ENCODE measurements at regions not wholly inside any gene's neighbourhood (a gene's known extent, or its start where the extent isn't known, plus 50 kb on each side); places are given as distances from the start of the nearest gene placed in this dataset.

DNA sequence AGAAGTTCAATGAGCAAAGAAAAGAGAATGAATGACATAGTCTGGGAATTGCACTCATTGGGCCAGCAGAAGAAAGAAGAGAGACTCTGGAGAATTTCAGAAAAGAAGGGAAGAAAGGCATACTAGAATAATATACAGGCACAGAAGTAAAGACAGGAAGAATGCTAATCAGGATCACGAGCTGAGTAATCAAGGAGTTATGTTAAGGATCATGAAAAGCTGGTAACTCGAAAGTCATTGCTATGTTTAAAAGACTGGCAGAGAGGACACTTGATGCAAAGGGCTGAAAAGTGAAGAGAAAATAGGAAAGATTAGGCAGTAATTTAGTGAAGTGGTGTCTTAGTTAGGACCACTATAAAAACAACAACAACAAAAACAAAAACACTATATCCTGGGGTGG lies 284.1 kb downstream of the ZBBX start:
- no peak overlapping the region for H3K4me3 Mint-ChIP-seq
- no peak overlapping the region for H3K27ac Mint-ChIP-seq
- intact Hi-C loops (cut with micrococcal nuclease), result no loop called here
- no peak for DNase-seq
- ChIA-PET CTCF (no interaction called here), POLR2A (no interaction called here)
- H3K9me3 Mint-ChIP-seq, result peaks cover 2% of the 10 kb centered on the region
- no peaks in the 10 kb centered on the region for H3K36me3 Mint-ChIP-seq
- H3K27me3 Mint-ChIP-seq, result no peaks in the 10 kb centered on the region
- no peaks in the 10 kb centered on the region for H3K4me1 Mint-ChIP-seq (ENCODE audit: low read depth)

DNA sequence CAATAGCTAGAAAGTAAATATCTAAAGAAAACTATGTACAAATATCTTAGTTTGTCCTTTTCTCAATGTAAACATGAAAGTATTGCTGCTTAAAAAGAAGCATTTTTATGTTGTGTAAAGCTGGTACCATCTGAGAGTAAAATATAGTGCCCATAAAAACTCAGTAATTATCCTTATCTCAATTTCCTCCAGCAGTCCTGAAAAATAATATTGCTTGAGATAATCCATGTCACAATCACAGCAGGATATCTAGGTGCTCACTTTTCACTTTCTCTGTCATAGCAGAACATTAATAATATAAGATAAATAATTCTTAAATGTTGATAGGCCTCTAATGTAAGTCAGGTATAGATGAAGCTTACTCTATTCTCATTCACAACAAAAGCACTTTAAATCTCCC lies 285.5 kb downstream of the ZBBX start:
- Mint-ChIP-seq H3K27me3 (no peaks in the 10 kb centered on the region), H3K36me3 (no peaks in the 10 kb centered on the region), H3K27ac (no peak overlapping the region), H3K4me1 (ENCODE audit: low read depth) (no peaks in the 10 kb centered on the region), H3K4me3 (no peak overlapping the region), H3K9me3 (peaks cover 2% of the 10 kb centered on the region)
- intact Hi-C loops (cut with micrococcal nuclease), result no loop called here
- DNase-seq, result no peak
- ChIA-PET CTCF (no interaction called here), POLR2A (no interaction called here)

DNA sequence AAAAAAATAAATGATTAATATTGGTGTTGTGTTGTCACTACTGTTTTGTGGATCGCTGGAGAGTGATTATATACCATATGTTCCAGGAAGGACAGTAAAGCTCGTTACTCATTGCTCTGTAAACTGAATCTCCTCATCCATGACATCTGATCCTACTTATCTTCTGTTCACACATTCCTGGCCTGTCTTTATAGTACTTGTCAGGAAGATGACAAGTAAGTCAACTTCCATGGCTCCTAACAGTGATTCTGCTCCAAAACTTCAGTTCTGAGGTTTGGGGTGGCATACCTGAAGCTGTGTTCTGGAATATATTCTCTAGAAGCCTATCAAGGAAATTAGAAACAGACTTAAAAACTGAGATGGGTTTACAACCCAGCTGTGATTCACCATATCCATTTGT lies 288.9 kb downstream of the ZBBX start:
- H3K4me1 Mint-ChIP-seq (ENCODE audit: low read depth), result no peaks in the 10 kb centered on the region
- H3K27me3 Mint-ChIP-seq, result no peaks in the 10 kb centered on the region
- no peaks in the 10 kb centered on the region for H3K9me3 Mint-ChIP-seq
- H3K4me3 Mint-ChIP-seq, result no peak overlapping the region
- no peak for DNase-seq
- ChIA-PET POLR2A (no interaction called here), CTCF (interaction anchor here (0.6 kb wide), 1 partner anchor 797 kb away, joined by 7 read pairs; no protein-coding TSS in a partner anchor)
- H3K36me3 Mint-ChIP-seq, result no peaks in the 10 kb centered on the region
- no peak overlapping the region for H3K27ac Mint-ChIP-seq
- intact Hi-C loops (cut with micrococcal nuclease), result no loop called here

DNA sequence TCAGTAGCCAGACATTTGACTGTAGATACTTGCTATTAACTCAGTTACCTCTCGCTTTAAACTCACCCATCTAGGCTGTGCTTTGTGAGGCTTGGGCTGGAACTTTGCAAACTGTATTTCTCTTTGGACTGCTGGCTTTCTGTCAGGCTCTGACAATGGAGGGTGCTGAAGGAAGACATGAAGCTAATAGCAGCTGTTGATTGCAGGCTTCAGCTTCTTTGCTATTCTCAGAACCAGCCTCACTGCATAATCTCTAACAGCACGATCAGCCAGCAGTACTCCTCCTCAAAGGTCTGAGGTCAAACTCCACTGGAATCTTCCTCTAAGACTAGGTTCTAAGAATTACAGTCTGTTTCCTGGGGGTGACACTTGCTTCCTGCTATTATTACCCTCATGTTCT lies 295.6 kb downstream of the ZBBX start:
- DNase-seq, result no peak
- Mint-ChIP-seq H3K36me3 (no peaks in the 10 kb centered on the region), H3K9me3 (no peaks in the 10 kb centered on the region), H3K27me3 (no peaks in the 10 kb centered on the region), H3K4me3 (no peak overlapping the region), H3K27ac (no peak overlapping the region), H3K4me1 (ENCODE audit: low read depth) (no peaks in the 10 kb centered on the region)
- ChIA-PET POLR2A (no interaction called here), CTCF (no interaction called here)
- intact Hi-C loops (cut with micrococcal nuclease), result no loop called here

DNA sequence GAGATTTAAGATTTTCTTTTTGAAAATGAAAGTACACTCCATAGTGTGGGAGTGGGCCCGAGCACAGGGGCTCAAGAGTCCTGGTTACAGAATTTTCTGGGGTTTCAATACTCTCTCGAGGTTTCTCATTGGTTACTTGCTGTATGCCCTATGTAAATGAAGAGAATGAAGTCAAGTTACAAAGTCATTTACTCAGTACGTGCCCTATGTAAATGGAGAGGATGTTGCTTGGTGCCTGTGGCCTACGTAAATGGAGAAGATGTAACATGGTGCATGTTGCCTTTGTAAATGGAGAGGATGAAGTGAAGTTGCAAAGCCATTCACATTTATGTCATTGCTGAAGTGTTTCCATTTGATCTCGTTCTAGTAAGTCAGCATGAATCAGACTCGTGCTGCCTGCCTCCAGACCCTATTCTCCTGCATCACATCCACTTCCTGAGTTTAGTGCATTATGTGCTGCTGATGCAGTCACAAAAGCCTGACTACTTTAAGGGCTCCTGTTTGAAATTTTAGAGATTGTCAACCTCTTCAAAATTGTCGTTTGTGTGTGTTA lies 302.0 kb downstream of the ZBBX start:
- CTCF ChIA-PET, result no interaction called here
- Mint-ChIP-seq H3K4me3 (no peak overlapping the region), H3K9me3 (no peaks in the 10 kb centered on the region), H3K36me3 (no peaks in the 10 kb centered on the region), H3K27me3 (no peaks in the 10 kb centered on the region), H3K27ac (no peak overlapping the region), H3K4me1 (ENCODE audit: low read depth) (no peaks in the 10 kb centered on the region)
- intact Hi-C loops (cut with micrococcal nuclease), result no loop called here
- POLR2A ChIA-PET, result no interaction called here
- DNase-seq, result no peak

DNA sequence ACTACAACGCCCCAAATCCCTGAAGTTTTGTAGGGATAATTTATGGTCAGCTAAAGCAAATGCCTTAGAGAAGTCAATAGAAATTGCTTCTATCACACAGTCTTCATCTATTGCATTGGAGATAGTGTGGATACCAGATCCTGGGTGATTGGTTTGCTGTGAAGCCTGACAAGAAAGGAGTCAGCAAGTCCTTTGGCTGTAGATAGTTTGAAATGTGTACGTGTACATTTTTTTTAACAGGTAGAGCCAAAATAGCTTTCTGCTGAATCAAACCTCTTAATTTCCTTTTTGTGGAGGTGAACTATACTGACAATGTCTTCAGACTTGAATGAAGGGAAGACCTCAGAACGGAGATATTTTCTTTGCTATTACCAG lies 312.3 kb downstream of the ZBBX start:
- ChIA-PET POLR2A (no interaction called here), CTCF (no interaction called here)
- no peaks in the 10 kb centered on the region for H3K4me1 Mint-ChIP-seq (ENCODE audit: low read depth)
- DNase-seq, result no peak
- H3K36me3 Mint-ChIP-seq, result no peaks in the 10 kb centered on the region
- H3K27ac Mint-ChIP-seq, result no peak overlapping the region
- no peak overlapping the region for H3K4me3 Mint-ChIP-seq
- H3K27me3 Mint-ChIP-seq, result no peaks in the 10 kb centered on the region
- H3K9me3 Mint-ChIP-seq, result peaks cover 12% of the 10 kb centered on the region
- intact Hi-C loops (cut with micrococcal nuclease), result no loop called here

DNA sequence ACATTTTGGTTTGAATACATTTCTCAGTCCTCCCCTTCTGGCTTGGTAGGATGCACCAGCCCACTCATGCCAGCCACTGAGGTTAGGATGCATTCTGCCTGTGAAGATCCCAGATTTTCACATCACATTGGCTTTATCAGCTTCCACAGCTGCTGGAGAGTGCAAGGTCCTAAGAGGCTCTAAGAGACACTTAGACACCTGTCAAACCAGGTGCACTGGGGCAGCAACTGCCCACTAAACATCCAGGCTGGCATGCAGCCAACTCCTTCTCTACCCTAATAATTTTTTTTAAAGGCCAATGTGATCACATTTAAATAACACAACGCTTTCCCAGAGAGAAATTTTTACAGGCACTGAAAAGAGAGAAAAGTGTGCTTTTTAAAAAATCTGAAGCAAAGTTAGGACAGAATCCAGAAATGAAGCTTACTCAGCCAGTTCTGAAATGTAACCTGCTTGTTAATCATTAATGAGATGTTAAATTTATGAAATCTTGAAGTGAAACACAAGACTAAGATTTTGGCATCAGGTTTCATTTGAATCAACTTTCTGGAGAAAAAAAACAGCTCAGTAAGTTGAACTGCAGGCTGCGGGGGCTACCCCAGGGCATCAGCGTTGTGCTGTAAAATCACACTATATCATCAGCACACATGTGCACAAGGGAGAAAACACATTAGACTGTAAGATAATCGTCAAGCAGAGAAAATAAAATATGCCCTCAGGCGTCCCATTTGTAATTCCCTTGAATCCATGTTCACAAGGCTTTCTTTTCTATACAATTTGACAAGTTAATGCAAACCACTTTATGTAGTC lies 312.9 kb downstream of the ZBBX start:
- POLR2A ChIA-PET, result no interaction called here
- intact Hi-C loops (cut with micrococcal nuclease), result no loop called here

DNA sequence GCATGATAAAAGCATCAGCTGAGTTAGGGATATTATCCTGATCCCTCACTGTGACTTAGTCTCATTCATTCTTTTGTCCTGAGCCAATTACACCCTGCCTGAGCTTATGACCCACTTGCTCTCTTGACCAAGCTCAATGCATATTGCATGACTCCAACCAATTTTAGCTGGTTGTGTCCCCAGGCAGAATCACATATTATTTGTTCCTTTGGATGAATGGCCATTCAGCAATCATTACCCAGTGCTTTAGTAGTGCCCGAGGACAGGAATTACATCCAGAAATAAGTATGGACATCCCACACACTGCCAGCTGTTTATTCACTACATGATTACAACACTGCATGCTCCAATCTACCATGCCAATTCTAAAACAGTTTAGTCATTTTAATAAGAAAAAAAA lies 322.5 kb downstream of the ZBBX start:
- intact Hi-C loops (cut with micrococcal nuclease), result no loop called here
- ChIA-PET POLR2A (no interaction called here), CTCF (no interaction called here)
- peaks cover 21% of the 10 kb centered on the region for H3K9me3 Mint-ChIP-seq
- no peak overlapping the region for H3K27ac Mint-ChIP-seq
- no peaks in the 10 kb centered on the region for H3K27me3 Mint-ChIP-seq
- H3K4me1 Mint-ChIP-seq (ENCODE audit: low read depth), result no peaks in the 10 kb centered on the region
- no peak for DNase-seq
- no peak overlapping the region for H3K4me3 Mint-ChIP-seq
- H3K36me3 Mint-ChIP-seq, result no peaks in the 10 kb centered on the region

More for the DNA sequence above, 312.9 kb downstream of the ZBBX start:
- CTCF ChIA-PET, result no interaction called here
- no peak overlapping the region for H3K27ac Mint-ChIP-seq
- no peak for DNase-seq
- no peak overlapping the region for H3K4me3 Mint-ChIP-seq
- H3K27me3 Mint-ChIP-seq, result no peaks in the 10 kb centered on the region
- no peaks in the 10 kb centered on the region for H3K4me1 Mint-ChIP-seq (ENCODE audit: low read depth)
- no peaks in the 10 kb centered on the region for H3K36me3 Mint-ChIP-seq
- H3K9me3 Mint-ChIP-seq, result peaks cover 12% of the 10 kb centered on the region

DNA sequence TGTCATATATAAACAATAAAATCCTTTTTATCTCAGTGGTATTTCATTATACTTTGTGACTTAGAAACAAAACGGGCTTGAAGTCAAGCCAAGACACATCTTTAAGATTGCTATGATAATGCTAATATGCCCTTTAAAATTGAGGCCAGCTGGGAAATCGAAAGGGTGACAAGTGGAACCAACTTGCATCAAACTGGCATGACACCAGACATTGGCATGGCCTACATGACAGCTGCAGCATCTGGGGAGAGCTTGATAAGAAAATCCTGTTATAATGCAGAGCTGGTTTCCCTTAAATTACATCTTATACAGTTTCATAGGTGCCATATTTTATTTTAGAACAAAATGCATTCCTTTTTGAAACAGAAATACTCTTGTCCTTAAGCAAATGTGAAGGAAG lies 325.2 kb downstream of the ZBBX start:
- intact Hi-C loops (cut with micrococcal nuclease), result no loop called here
- peaks cover 19% of the 10 kb centered on the region for H3K9me3 Mint-ChIP-seq
- no peak for DNase-seq
- no peaks in the 10 kb centered on the region for H3K36me3 Mint-ChIP-seq
- ChIA-PET CTCF (no interaction called here), POLR2A (no interaction called here)
- no peaks in the 10 kb centered on the region for H3K27me3 Mint-ChIP-seq
- H3K4me3 Mint-ChIP-seq, result no peak overlapping the region
- no peaks in the 10 kb centered on the region for H3K4me1 Mint-ChIP-seq (ENCODE audit: low read depth)
- H3K27ac Mint-ChIP-seq, result no peak overlapping the region

DNA sequence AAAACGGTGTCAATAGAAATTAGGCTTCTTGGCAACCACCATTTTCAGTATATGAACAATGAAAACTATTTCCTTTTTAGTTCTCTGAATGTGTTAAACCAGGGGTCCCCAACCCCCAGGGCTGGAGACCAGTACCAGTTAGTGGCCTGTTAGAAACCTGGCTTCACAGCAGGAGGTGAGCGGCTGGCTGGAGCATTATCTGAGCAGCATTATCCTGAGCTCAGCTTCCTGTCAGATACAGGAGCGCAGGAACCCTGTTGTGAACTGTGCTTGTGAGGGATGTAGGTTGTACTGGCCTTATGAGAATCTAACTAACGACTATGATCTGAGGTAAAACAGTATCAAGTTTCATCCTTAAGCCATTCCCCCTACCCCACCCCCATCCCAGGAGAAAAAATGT lies 328.7 kb downstream of the ZBBX start:
- intact Hi-C loops (cut with micrococcal nuclease), result no loop called here
- CTCF ChIA-PET, result no interaction called here
- H3K9me3 Mint-ChIP-seq, result peaks cover 2% of the 10 kb centered on the region
- no peaks in the 10 kb centered on the region for H3K36me3 Mint-ChIP-seq
- H3K27ac Mint-ChIP-seq, result no peak overlapping the region
- POLR2A ChIA-PET, result no interaction called here
- no peaks in the 10 kb centered on the region for H3K27me3 Mint-ChIP-seq
- no peaks in the 10 kb centered on the region for H3K4me1 Mint-ChIP-seq (ENCODE audit: low read depth)
- no peak for DNase-seq
- H3K4me3 Mint-ChIP-seq, result no peak overlapping the region

DNA sequence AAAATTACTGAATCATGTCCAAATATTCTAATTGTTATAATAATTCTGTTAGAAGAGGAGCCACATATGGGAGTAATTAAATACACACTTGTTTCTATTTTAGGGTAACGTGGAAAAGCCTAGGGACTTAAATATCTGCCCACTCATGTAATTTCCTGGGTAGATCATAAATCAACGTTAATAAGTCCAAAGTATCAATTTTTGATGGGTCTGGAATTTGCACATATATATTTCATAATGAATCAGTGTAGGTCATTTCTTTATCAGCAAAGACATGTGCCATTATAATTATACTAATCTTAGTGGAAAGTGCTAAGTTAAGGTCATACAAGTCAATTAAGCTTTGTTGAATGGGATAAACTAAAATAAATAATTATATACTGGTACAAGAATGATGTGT lies 346.2 kb downstream of the ZBBX start:
- no peak for DNase-seq
- ChIA-PET CTCF (no interaction called here), POLR2A (no interaction called here)
- Mint-ChIP-seq H3K27me3 (no peaks in the 10 kb centered on the region), H3K36me3 (no peaks in the 10 kb centered on the region), H3K4me1 (ENCODE audit: low read depth) (no peaks in the 10 kb centered on the region), H3K27ac (no peak overlapping the region), H3K9me3 (no peaks in the 10 kb centered on the region), H3K4me3 (no peak overlapping the region)
- intact Hi-C loops (cut with micrococcal nuclease), result no loop called here

DNA sequence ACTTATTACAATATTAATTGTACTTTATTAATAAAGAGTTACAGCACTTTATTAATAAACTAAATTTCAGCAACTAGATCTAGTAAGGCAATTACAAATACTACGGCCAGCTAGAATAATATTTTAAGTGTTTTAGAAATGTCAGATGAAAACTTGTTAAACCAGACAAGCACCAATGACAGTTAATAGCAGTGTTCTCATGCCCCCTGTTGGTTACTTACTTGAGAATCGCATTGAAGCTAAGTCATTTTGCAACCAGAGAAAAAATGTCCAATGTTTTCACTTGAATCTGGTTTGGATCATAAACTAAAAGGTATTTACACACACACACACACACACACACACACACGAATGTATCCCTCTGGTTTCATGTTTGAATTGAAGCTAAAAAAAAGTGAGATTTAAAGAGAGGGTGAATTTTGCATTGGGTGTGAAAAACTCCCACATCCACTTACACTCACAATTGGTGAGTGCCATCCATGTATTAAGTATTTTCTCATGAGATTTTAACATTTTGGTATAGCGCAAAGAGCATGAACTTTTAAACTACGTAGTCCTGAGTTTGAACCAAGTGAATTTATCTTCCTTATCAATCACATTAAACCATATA lies 347.7 kb downstream of the ZBBX start:
- no peaks in the 10 kb centered on the region for H3K4me1 Mint-ChIP-seq (ENCODE audit: low read depth)
- ChIA-PET CTCF (no interaction called here), POLR2A (no interaction called here)
- H3K36me3 Mint-ChIP-seq, result no peaks in the 10 kb centered on the region
- intact Hi-C loops (cut with micrococcal nuclease), result no loop called here
- no peak for DNase-seq
- no peaks in the 10 kb centered on the region for H3K9me3 Mint-ChIP-seq
- no peak overlapping the region for H3K27ac Mint-ChIP-seq
- no peaks in the 10 kb centered on the region for H3K27me3 Mint-ChIP-seq
- H3K4me3 Mint-ChIP-seq, result no peak overlapping the region

DNA sequence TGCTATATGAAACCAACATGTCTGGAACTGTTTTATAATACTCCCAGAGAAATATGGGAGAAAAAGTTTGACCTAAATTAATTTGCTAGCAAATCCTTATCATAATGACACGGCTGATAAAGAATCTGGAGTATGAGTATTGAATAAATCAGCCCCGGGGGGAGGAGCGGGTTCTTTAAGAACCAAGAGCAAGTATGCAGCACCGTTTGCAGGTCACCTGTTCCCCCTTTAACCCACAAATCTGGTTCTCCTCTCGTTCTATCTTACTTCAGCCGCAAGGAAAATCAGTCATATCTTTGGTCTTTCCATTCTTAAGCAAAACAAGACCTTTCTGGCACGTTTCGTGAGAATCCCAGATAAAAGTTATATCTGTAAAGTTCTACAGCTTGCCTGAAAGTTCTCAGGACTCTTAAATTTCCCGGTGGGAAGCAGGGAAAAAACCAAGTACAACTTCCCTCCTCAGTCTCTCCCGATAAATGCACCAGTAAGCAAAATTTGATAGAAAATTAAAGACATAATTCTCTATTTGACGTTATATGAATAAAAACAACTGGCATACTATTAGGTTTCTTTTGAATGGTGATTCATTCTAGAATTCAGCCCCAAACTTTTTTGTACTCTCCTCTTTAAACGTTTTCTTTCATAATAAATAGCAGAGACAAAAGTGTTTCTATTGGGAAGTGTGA lies 348.6 kb downstream of the ZBBX start:
- CTCF ChIA-PET, result no interaction called here

More for the DNA sequence above, 348.6 kb downstream of the ZBBX start:
- Mint-ChIP-seq H3K4me3 (no peak overlapping the region), H3K9me3 (no peaks in the 10 kb centered on the region), H3K27me3 (no peaks in the 10 kb centered on the region), H3K4me1 (ENCODE audit: low read depth) (no peaks in the 10 kb centered on the region), H3K36me3 (no peaks in the 10 kb centered on the region), H3K27ac (no peak overlapping the region)
- DNase-seq, result no peak
- POLR2A ChIA-PET, result no interaction called here
- intact Hi-C loops (cut with micrococcal nuclease), result no loop called here
